H9 (cell line): ENCODE measurements at regions not wholly inside any gene's neighbourhood (a gene's known extent, or its start where the extent isn't known, plus 50 kb on each side); places are given as distances from the start of the nearest gene placed in this dataset.

Experiments used
- DNase-seq: peaks from one replicate; pipeline ENCODE4 v3.0.0-alpha.2; 2017
- H2AFZ ChIP-seq: one replicate; pipeline ENCODE4 v1.6.1; 2013; ENCODE audit warnings: mild to moderate bottlenecking, low read length, control low read depth, moderate library complexity
- H2AK5ac ChIP-seq: 2 replicates; pipeline ENCODE4 v1.6.1; 2013; ENCODE audit warnings: low read length, control low read depth, mixed read lengths; ENCODE audit not compliant: insufficient read length
- H2BK120ac ChIP-seq: one replicate; pipeline ENCODE4 v1.6.1; 2013; ENCODE audit warnings: low read depth, mild to moderate bottlenecking, low read length, control low read depth, inconsistent platforms; ENCODE audit not compliant: poor library complexity, severe bottlenecking
- H2BK12ac ChIP-seq: 2 replicates; pipeline ENCODE4 v1.6.1; 2013; ENCODE audit warnings: low read length, control low read depth, mixed read lengths, low read depth; ENCODE audit not compliant: insufficient read length
- H2BK15ac ChIP-seq: 2 replicates; pipeline ENCODE4 v1.6.1; 2013; ENCODE audit warnings: low read depth, low read length, control low read depth
- H2BK20ac ChIP-seq: one replicate; pipeline ENCODE4 v1.6.1; 2013; ENCODE audit warnings: low read depth, mild to moderate bottlenecking, low read length, control low read depth, inconsistent platforms; ENCODE audit not compliant: poor library complexity, severe bottlenecking
- H2BK5ac ChIP-seq: 2 replicates; pipeline ENCODE4 v1.6.1; 2013; ENCODE audit warnings: low read length, control low read depth, mixed read lengths; ENCODE audit not compliant: insufficient read length
- H3K14ac ChIP-seq: 2 replicates; pipeline ENCODE4 v1.6.1; 2013; ENCODE audit warnings: low read length, control low read depth; ENCODE audit not compliant: insufficient read depth
- H3K18ac ChIP-seq: 2 replicates; pipeline ENCODE4 v1.6.1; 2013; ENCODE audit warnings: low read depth, mild to moderate bottlenecking, mixed read lengths, low read length, control low read depth; ENCODE audit not compliant: insufficient read length
- H3K23ac ChIP-seq: 2 replicates; pipeline ENCODE4 v1.6.1; 2013; ENCODE audit warnings: low read length, control low read depth, mixed read lengths, low read depth; ENCODE audit not compliant: insufficient read length
- H3K23me2 ChIP-seq: 2 replicates; pipeline ENCODE4 v1.6.1; 2013; ENCODE audit warnings: low read depth, mild to moderate bottlenecking, mixed read lengths, low read length, control low read depth; ENCODE audit not compliant: insufficient read length, poor library complexity, severe bottlenecking
- H3K27ac ChIP-seq: 2 replicates; pipeline ENCODE4 v1.5.1; 2013; ENCODE audit warnings: low read length, control low read depth, mixed read lengths, low read depth; ENCODE audit not compliant: insufficient read length
- H3K27me3 ChIP-seq: 2 replicates; pipeline ENCODE4 v1.6.1; 2013; ENCODE audit warnings: low read length, control low read depth, inconsistent platforms; ENCODE audit not compliant: insufficient read depth
- H3K4ac ChIP-seq: 2 replicates; pipeline ENCODE4 v1.6.1; 2013; ENCODE audit warnings: low read depth, mild to moderate bottlenecking, control low read depth, inconsistent platforms, low read length, moderate library complexity
- H3K4me1 ChIP-seq: 2 replicates; pipeline ENCODE4 v1.6.1; 2013; ENCODE audit warnings: low read length, control low read depth, inconsistent platforms; ENCODE audit not compliant: insufficient read depth
- H3K4me2 ChIP-seq: 2 replicates; pipeline ENCODE4 v1.6.1; 2013; ENCODE audit warnings: low read length, control low read depth, mixed read lengths; ENCODE audit not compliant: insufficient read length, insufficient read depth
- H3K56ac ChIP-seq: 2 replicates; pipeline ENCODE4 v1.6.1; 2013; ENCODE audit warnings: low read depth, mild to moderate bottlenecking, mixed read lengths, low read length, control low read depth; ENCODE audit not compliant: insufficient read length
- H3K79me1 ChIP-seq: 2 replicates; pipeline ENCODE4 v1.6.1; 2013; ENCODE audit warnings: low read depth, mild to moderate bottlenecking, moderate library complexity, low read length, control low read depth, inconsistent platforms; ENCODE audit not compliant: insufficient read depth, poor library complexity, severe bottlenecking
- H3K79me2 ChIP-seq: 2 replicates; pipeline ENCODE4 v1.6.1; 2013; ENCODE audit warnings: low read length, control low read depth, inconsistent platforms; ENCODE audit not compliant: insufficient read depth
- H3K9ac ChIP-seq: 2 replicates; pipeline ENCODE4 v1.6.1; 2013; ENCODE audit warnings: low read length, control low read depth, mixed read lengths; ENCODE audit not compliant: insufficient read length; ENCODE audit errors: extremely low read depth
- H3K9me3 ChIP-seq: one replicate; pipeline ENCODE4 v1.6.1; 2013; ENCODE audit warnings: low read depth, low read length, inconsistent platforms; ENCODE audit not compliant: control insufficient read depth
- H3T11ph ChIP-seq: one replicate; pipeline ENCODE4 v1.6.1; 2013; ENCODE audit warnings: mild to moderate bottlenecking, low read length, control low read depth, inconsistent platforms
- H4K20me1 ChIP-seq: one replicate; pipeline ENCODE4 v1.6.1; 2013; ENCODE audit not compliant: control insufficient read depth, insufficient read length, insufficient read depth
- H4K5ac ChIP-seq: 2 replicates; pipeline ENCODE4 v1.6.1; 2013; ENCODE audit warnings: low read depth, mild to moderate bottlenecking, mixed read lengths, low read length, control low read depth; ENCODE audit not compliant: insufficient read length
- H4K8ac ChIP-seq: replicated peaks from 2 replicates; pipeline ENCODE4 v1.6.1; 2013; ENCODE audit warnings: low read length, control low read depth, mixed read lengths, low read depth; ENCODE audit not compliant: insufficient read length
- H4K91ac ChIP-seq: 2 replicates; pipeline ENCODE4 v1.6.1; 2013; ENCODE audit warnings: low read depth, mild to moderate bottlenecking, moderate library complexity, mixed read lengths, low read length, control low read depth; ENCODE audit not compliant: insufficient read length
- H3K27ac Mint-ChIP-seq, 3 experiments: 2 replicates in 2 of 3; 3 replicates in 1 of 3; pipeline ENCODE4 v1.8.0; 2020 to 2021; ENCODE audit warnings: mixed read lengths in 3 of 3, mild to moderate bottlenecking in 1 of 3, moderate library complexity in 1 of 3
- H3K27me3 Mint-ChIP-seq: 2 replicates; pipeline ENCODE4 v1.8.0; 2021; ENCODE audit warnings: low read depth, mild to moderate bottlenecking, moderate library complexity, mixed read lengths
- H3K36me3 Mint-ChIP-seq, 3 experiments: 2 replicates in 2 of 3; 3 replicates in 1 of 3; pipeline ENCODE4 v1.8.0; 2020 to 2021; ENCODE audit warnings: low read depth in 3 of 3, mixed read lengths in 3 of 3; ENCODE audit not compliant: insufficient read depth in 1 of 3
- H3K4me1 Mint-ChIP-seq, 2 experiments: 2 replicates each; pipeline ENCODE4 v1.8.0; 2020; ENCODE audit warnings: mixed read lengths in 2 of 2
- H3K4me3 Mint-ChIP-seq, 2 experiments: 2 replicates in 1 of 2; 3 replicates in 1 of 2; pipeline ENCODE4 v1.8.0; 2020 to 2021; ENCODE audit warnings: mild to moderate bottlenecking in 2 of 2, mixed read lengths in 2 of 2, moderate library complexity in 1 of 2
- H3K9me3 Mint-ChIP-seq, 2 experiments: 2 replicates in 1 of 2; 3 replicates in 1 of 2; pipeline ENCODE4 v1.8.0; 2020; ENCODE audit warnings: mild to moderate bottlenecking in 2 of 2, mixed read lengths in 2 of 2, moderate library complexity in 1 of 2
- CTCF ChIP-seq: fragments of 200-600 bp; sonication (generic); conservative IDR thresholded peaks from 3 replicates; pipeline ENCODE4 v1.8.0; 2021; ENCODE audit warnings: antibody characterized with exemption, mild to moderate bottlenecking
- WGBS: extraction: QIAGEN DNeasy Blood & Tissue Kit; methylation state at CpG from one replicate; pipeline ENCODE4 v1.1.7; 2013; ENCODE audit warnings: missing lambda C conversion rate, low lambda C conversion rate, mixed read lengths; ENCODE audit not compliant: insufficient read length; ENCODE audit errors: extremely low coverage; 5-methylcytosine and 5-hydroxymethylcytosine counted together

DNA sequence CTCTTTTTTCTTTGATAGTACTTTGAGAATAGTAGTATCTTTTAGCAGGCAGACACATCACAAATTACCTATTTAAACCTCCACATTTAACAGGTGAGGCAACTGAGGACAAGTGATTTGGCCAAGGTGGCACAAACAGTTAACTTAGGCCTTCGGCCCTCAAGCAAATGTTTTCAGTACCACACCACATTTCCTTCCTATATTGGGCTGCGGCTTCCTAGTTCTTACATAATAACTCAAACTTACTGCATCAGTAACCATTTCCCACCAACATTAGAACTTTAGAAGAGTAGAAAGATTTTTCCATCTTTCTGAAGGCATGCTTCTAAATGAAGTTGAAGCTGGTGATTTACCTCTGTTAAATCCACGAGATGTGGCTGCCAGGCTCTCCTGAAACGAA, 63.2 kb upstream of the SLC4A4 start:
- no peak overlapping the region for H2BK20ac ChIP-seq
- H2BK5ac ChIP-seq: no peak overlapping the region
- no peaks in the 10 kb centered on the region for H3K9me3 ChIP-seq
- no peak overlapping the region for H3K56ac ChIP-seq
- no peak overlapping the region for H3K14ac ChIP-seq
- H3K27ac Mint-ChIP-seq: no peak overlapping the region
- no peaks in the 10 kb centered on the region for H3K27me3 ChIP-seq
- H4K91ac ChIP-seq: no peak overlapping the region
- no peak overlapping the region for H3T11ph ChIP-seq
- no peaks in the 10 kb centered on the region for H3K36me3 Mint-ChIP-seq
- no peak overlapping the region for H3K4me3 Mint-ChIP-seq
- H4K20me1 ChIP-seq: no peaks in the 10 kb centered on the region
- no peak overlapping the region for H2BK120ac ChIP-seq
- no peaks in the 10 kb centered on the region for H3K27me3 Mint-ChIP-seq
- no peak overlapping the region for H3K27ac ChIP-seq
- no peaks in the 10 kb centered on the region for H3K9me3 Mint-ChIP-seq
- no peak overlapping the region for H3K18ac ChIP-seq
- H2BK15ac ChIP-seq: no peak overlapping the region
- no peak overlapping the region for H4K8ac ChIP-seq
- no peak overlapping the region for H3K4me2 ChIP-seq
- DNase-seq: no peak
- H3K9ac ChIP-seq: no peak overlapping the region
- H4K5ac ChIP-seq: no peak overlapping the region
- H3K23ac ChIP-seq: no peak overlapping the region
- no peak overlapping the region for H2BK12ac ChIP-seq
- WGBS: no CpG with 5 or more reads among the region's 4 CpGs
- no peaks in the 10 kb centered on the region for H3K23me2 ChIP-seq
- peaks cover 2 to 17% of the 10 kb centered on the region in 2 experiments; a peak in 3 of 4 replicates for H3K4me1 Mint-ChIP-seq
- H2AFZ ChIP-seq: no peak overlapping the region
- no peak overlapping the region for H3K4ac ChIP-seq
- no peaks in the 10 kb centered on the region for H3K79me1 ChIP-seq
- no peaks in the 10 kb centered on the region for H3K79me2 ChIP-seq
- 0 out of 2 replicates have a peak, but pooled peaks cover 2% of the 10 kb centered on the region for H3K4me1 ChIP-seq
- H2AK5ac ChIP-seq: no peak overlapping the region
- no peak for TF ChIP-seq CTCF
